Thyroid gland (tissue), 4 donors: ENCODE measurements at regions not wholly inside any gene's neighbourhood (a gene's known extent, or its start where the extent isn't known, plus 50 kb on each side); places are given as distances from the start of the nearest gene placed in this dataset.

Experiments
- CTCF ChIP-seq, 6 experiments: fragments of 200-600 bp in 3 of 6; fragments of 450-650 bp in 3 of 6; sonication (generic) in 3 of 6; IDR thresholded peaks; one replicate each; pipeline ENCODE4 v1.5.1; 2016 to 2019; ENCODE audit warnings: antibody characterized with exemption in 6 of 6, mild to moderate bottlenecking in 2 of 6, inconsistent platforms in 1 of 6, moderate library complexity in 1 of 6
- POLR2A ChIP-seq, 2 donors: fragments of 450-650 bp; IDR thresholded peaks; one replicate each; pipeline ENCODE4 v1.6.1; 2017; ENCODE audit warnings: antibody characterized with exemption in 2 of 2, mild to moderate bottlenecking in 2 of 2, moderate library complexity in 1 of 2

- TF ChIP-seq CTCF (IDR thresholded peaks at IDR 0.05) (no peak), POLR2A (IDR thresholded peaks at IDR 0.05) (no peak)
Measured at GRCh38 chr16:86901483-86901882, 323.1 kb downstream of the FOXL1 start.
